K562 (cell line): ENCODE measurements at regions not wholly inside any gene's neighbourhood (a gene's known extent, or its start where the extent isn't known, plus 50 kb on each side); places are given as distances from the start of the nearest gene placed in this dataset.

Experiments used
- ATAC-seq: fragments of 200-7000 bp; cut with Tn5 transposase; 3 replicates; pipeline ENCODE4 v1.9.1; 2020; ENCODE audit warnings: moderate library complexity
- BruUV-seq: library from RNA; stranded (reverse); fragments of 400-500 nt; replicated peaks from 2 replicates; lab custom pipeline; 2021; lab: Mats Ljungman, UMichigan
- CTCF ChIA-PET: fragments of 300-600 bp; formaldehyde crosslinking; extraction: SDS; loops from one replicate; lab custom pipeline; 2021; ENCODE audit warnings: low intra/inter-chr PET ratio; lab: Yijun Ruan, JAX
- POLR2A ChIA-PET: fragments of 300-600, 350-650 bp; sonication (Branson Sonifier 250); formaldehyde crosslinking; extraction: SDS; loops from one replicate; lab custom pipeline; 2021; ENCODE audit warnings: antibody characterized with exemption, inconsistent platforms; lab: Yijun Ruan, JAX
- DNase-seq, 4 experiments: peaks; one replicate each; pipeline versions ENCODE4 v3.0.0 to v3.0.0-alpha.2; 2011 to 2018; ENCODE audit warnings: low spot score in 3 of 4, mixed read lengths in 3 of 4; ENCODE audit errors: extremely low read depth in 1 of 4
- FAIRE-seq: peaks from 2 replicates; lab custom pipeline; 2011; peaks lifted over from hg19 to GRCh38; lab: Jason Lieb, UNC
- H2AFZ ChIP-seq: 2 replicates; pipeline ENCODE4 v1.6.0; 2011; ENCODE audit warnings: low read depth, low read length, control low read depth, inconsistent platforms
- H3K27ac ChIP-seq: fragments of 200-600 bp; 3 replicates; pipeline ENCODE4 v1.8.0; 2011; ENCODE audit warnings: low read depth, mild to moderate bottlenecking, control low read depth, inconsistent platforms, low read length, moderate library complexity, mixed read lengths; ENCODE audit errors: extremely low read depth
- H3K27me3 ChIP-seq, 2 experiments: fragments of 300-600 bp in 1 of 2; 2 replicates in 1 of 2; 3 replicates in 1 of 2; pipeline versions ENCODE4 v1.6.0 to v1.8.0; 2011; ENCODE audit warnings: inconsistent platforms in 2 of 2, low read length in 2 of 2, mild to moderate bottlenecking in 1 of 2, mixed read lengths in 1 of 2, moderate library complexity in 1 of 2; ENCODE audit not compliant: control insufficient read depth in 2 of 2, insufficient read depth in 2 of 2
- H3K36me3 ChIP-seq: fragments of 300-600 bp; 3 replicates; pipeline ENCODE4 v1.8.0; 2011; ENCODE audit warnings: mild to moderate bottlenecking, low read length, inconsistent platforms; ENCODE audit not compliant: control insufficient read depth, insufficient read depth
- H3K4me1 ChIP-seq, 2 experiments: fragments of 200-600 bp in 1 of 2; replicated peaks in 1 of 2; 2 replicates in 1 of 2; 3 replicates in 1 of 2; pipeline versions ENCODE4 v1.5.1 to v1.8.0; 2011; ENCODE audit warnings: inconsistent platforms in 2 of 2, low read length in 2 of 2, mild to moderate bottlenecking in 1 of 2, mixed read lengths in 1 of 2, moderate library complexity in 1 of 2; ENCODE audit not compliant: control insufficient read depth in 2 of 2, insufficient read depth in 2 of 2
- H3K4me2 ChIP-seq: 2 replicates; pipeline ENCODE4 v1.6.1; 2011; ENCODE audit warnings: low read length, control low read depth, inconsistent platforms, mixed read lengths; ENCODE audit not compliant: insufficient read depth
- H3K4me3 ChIP-seq: fragments of 200-600 bp; sonication (generic), shearing (Covaris generic); 2 replicates; pipeline ENCODE4 v1.5.1; 2016; ENCODE audit warnings: control low read depth, inconsistent platforms
- H3K79me2 ChIP-seq: fragments of 200-600 bp; 3 replicates; pipeline ENCODE4 v1.8.0; 2011; ENCODE audit warnings: low read length, inconsistent platforms; ENCODE audit not compliant: control insufficient read depth, insufficient read depth
- H3K9ac ChIP-seq, 2 experiments: 2 replicates each; pipeline versions ENCODE4 v1.6.0 to v1.6.1; 2011; ENCODE audit warnings: low read depth in 2 of 2, low read length in 2 of 2, control low read depth in 1 of 2, inconsistent platforms in 1 of 2, mild to moderate bottlenecking in 1 of 2, mixed read lengths in 1 of 2; ENCODE audit not compliant: insufficient read depth in 1 of 2
- H3K9me1 ChIP-seq: one replicate; pipeline ENCODE4 v1.6.0; 2011; ENCODE audit warnings: inconsistent platforms, mild to moderate bottlenecking, low read length, moderate library complexity; ENCODE audit not compliant: control insufficient read depth, insufficient read depth
- H3K9me3 ChIP-seq: replicated peaks from 2 replicates; pipeline ENCODE4 v1.5.1; 2011; ENCODE audit warnings: low read depth, low read length, inconsistent platforms; ENCODE audit not compliant: control insufficient read depth, insufficient read depth
- H4K20me1 ChIP-seq: replicated peaks from 2 replicates; pipeline ENCODE4 v1.6.1; 2011; ENCODE audit warnings: low read length, inconsistent platforms, mixed read lengths; ENCODE audit not compliant: control insufficient read depth, insufficient read depth
- FOXP4 ChIP-seq: sonication (generic); formaldehyde crosslinking; IDR thresholded peaks from 2 replicates; pipeline ENCODE4 v1.8.0; 2022; ENCODE audit warnings: mild to moderate bottlenecking, missing genetic modification reagents, borderline replicate concordance
- LARP7 ChIP-seq: fragments of 450-650 bp; IDR thresholded peaks from 2 replicates; pipeline ENCODE4 v1.6.1; 2016
- RUNX1 ChIP-seq: sonication (generic); IDR thresholded peaks from 2 replicates; pipeline ENCODE4 v1.6.1; 2016; ENCODE audit warnings: antibody characterized with exemption, low read depth
- TAF9B ChIP-seq: fragments of 450-650 bp; IDR thresholded peaks from 2 replicates; pipeline ENCODE4 v1.6.1; 2018; ENCODE audit warnings: mild to moderate bottlenecking; ENCODE audit not compliant: partially characterized antibody
- U2AF2 ChIP-seq: fragments of 200-400 bp; formaldehyde crosslinking; optimal IDR thresholded peaks from 2 replicates; pipeline ENCODE3; 2017; ENCODE audit warnings: low read depth, mild to moderate bottlenecking, low read length
- YY1 ChIP-seq, 3 experiments: IDR thresholded peaks; 2 replicates each; pipeline ENCODE4 v1.6.1; 2011; ENCODE audit warnings: low read length in 2 of 3, mild to moderate bottlenecking in 2 of 3, moderate library complexity in 2 of 3, borderline replicate concordance in 1 of 3, control low read depth in 1 of 3, low read depth in 1 of 3; ENCODE audit not compliant: insufficient read depth in 3 of 3, insufficient replicate concordance in 2 of 3, control insufficient read depth in 1 of 3, insufficient read length in 1 of 3; ENCODE audit errors: extremely low read depth in 1 of 3
- ZNF146 ChIP-seq: IDR thresholded peaks from one replicate; pipeline ENCODE4 v1.6.1; 2018; ENCODE audit warnings: missing compliant biosample characterization; ENCODE audit not compliant: unreplicated experiment
- ZNF23 ChIP-seq: fragments of 250-450 bp; sonication (Bioruptor Pico); IDR thresholded peaks from 2 replicates; pipeline ENCODE4 v1.4.0; 2020; ENCODE audit warnings: mild to moderate bottlenecking
- ZNF707 ChIP-seq: fragments of 250-450 bp; sonication (Bioruptor Pico); conservative IDR thresholded peaks from 2 replicates; pipeline ENCODE4 v1.8.0; 2022; ENCODE audit warnings: inconsistent platforms, mild to moderate bottlenecking, moderate library complexity
- ZNF830 ChIP-seq: fragments of 250-450 bp; sonication (Bioruptor Pico); IDR thresholded peaks from 2 replicates; pipeline ENCODE4 v1.5.0; 2021; ENCODE audit warnings: mild to moderate bottlenecking
- in situ Hi-C: fragments of 300-500 bp; cut with MboI; formaldehyde crosslinking; loops from 4 replicates; pipeline ENCODE4 v1.15.0; 2018; ENCODE audit warnings: inconsistent platforms, mixed read lengths
- intact Hi-C: fragments of 100-400 bp; cut with micrococcal nuclease; formaldehyde crosslinking; loops from 2 replicates; pipeline ENCODE4 v1.14.2; 2022
- TF ChIP-seq, protein P1 (sequence below): fragments of 450-650 bp; formaldehyde crosslinking; IDR thresholded peaks from 2 replicates; pipeline ENCODE4 v1.4.0; 2022; ENCODE audit warnings: missing genetic modification characterization
- TF ChIP-seq, protein P2 (sequence below): fragments of 250-450 bp; sonication (Bioruptor Pico); IDR thresholded peaks from 2 replicates; pipeline ENCODE4 v1.4.0; 2020

- no TSS peak for BruUV-seq
- no peak overlapping the region for H3K4me2 ChIP-seq
- H3K9ac ChIP-seq: no peak overlapping the region
- ChIA-PET POLR2A (no interaction called here), CTCF (no interaction called here)
- no peaks in the 10 kb centered on the region for H3K27me3 ChIP-seq
- H3K4me1 ChIP-seq: no peaks in the 10 kb centered on the region
- no peak overlapping the region for H3K27ac ChIP-seq
- ATAC-seq (no peak), FAIRE-seq (no peak), DNase-seq (no peak)
- no peaks in the 10 kb centered on the region for H3K79me2 ChIP-seq
- in situ Hi-C loops: no loop called here
- intact Hi-C loops: no loop called here
- no peak overlapping the region for H3K4me3 ChIP-seq
- no peak for TF ChIP-seq RUNX1
- TF ChIP-seq ZNF23 (CRISPR knock-in tag): no peak
- no peak for TF ChIP-seq YY1 (IDR thresholded peaks at IDR 0.05; ENCODE audit: borderline replicate concordance in 1 of 3, control insufficient read depth in 1 of 3, extremely low read depth in 1 of 3, insufficient read depth in 3 of 3, insufficient read length in 1 of 3, insufficient replicate concordance in 2 of 3, low read depth in 1 of 3, low read length in 2 of 3)
- TF ChIP-seq ZNF707 (CRISPR knock-in tag): no peak
- TF ChIP-seq LARP7: no peak
- TF ChIP-seq U2AF2: no peak
- TF ChIP-seq, protein P1, sequence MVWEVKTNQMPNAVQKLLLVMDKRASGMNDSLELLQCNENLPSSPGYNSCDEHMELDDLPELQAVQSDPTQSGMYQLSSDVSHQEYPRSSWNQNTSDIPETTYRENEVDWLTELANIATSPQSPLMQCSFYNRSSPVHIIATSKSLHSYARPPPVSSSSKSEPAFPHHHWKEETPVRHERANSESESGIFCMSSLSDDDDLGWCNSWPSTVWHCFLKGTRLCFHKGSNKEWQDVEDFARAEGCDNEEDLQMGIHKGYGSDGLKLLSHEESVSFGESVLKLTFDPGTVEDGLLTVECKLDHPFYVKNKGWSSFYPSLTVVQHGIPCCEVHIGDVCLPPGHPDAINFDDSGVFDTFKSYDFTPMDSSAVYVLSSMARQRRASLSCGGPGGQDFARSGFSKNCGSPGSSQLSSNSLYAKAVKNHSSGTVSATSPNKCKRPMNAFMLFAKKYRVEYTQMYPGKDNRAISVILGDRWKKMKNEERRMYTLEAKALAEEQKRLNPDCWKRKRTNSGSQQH (CRISPR knock-in tag): no peak
- TF ChIP-seq ZNF830 (CRISPR knock-in tag): no peak
- TF ChIP-seq ZNF146: no peak
- no peak for TF ChIP-seq FOXP4 (CRISPR knock-in tag)
- TF ChIP-seq, protein P2, sequence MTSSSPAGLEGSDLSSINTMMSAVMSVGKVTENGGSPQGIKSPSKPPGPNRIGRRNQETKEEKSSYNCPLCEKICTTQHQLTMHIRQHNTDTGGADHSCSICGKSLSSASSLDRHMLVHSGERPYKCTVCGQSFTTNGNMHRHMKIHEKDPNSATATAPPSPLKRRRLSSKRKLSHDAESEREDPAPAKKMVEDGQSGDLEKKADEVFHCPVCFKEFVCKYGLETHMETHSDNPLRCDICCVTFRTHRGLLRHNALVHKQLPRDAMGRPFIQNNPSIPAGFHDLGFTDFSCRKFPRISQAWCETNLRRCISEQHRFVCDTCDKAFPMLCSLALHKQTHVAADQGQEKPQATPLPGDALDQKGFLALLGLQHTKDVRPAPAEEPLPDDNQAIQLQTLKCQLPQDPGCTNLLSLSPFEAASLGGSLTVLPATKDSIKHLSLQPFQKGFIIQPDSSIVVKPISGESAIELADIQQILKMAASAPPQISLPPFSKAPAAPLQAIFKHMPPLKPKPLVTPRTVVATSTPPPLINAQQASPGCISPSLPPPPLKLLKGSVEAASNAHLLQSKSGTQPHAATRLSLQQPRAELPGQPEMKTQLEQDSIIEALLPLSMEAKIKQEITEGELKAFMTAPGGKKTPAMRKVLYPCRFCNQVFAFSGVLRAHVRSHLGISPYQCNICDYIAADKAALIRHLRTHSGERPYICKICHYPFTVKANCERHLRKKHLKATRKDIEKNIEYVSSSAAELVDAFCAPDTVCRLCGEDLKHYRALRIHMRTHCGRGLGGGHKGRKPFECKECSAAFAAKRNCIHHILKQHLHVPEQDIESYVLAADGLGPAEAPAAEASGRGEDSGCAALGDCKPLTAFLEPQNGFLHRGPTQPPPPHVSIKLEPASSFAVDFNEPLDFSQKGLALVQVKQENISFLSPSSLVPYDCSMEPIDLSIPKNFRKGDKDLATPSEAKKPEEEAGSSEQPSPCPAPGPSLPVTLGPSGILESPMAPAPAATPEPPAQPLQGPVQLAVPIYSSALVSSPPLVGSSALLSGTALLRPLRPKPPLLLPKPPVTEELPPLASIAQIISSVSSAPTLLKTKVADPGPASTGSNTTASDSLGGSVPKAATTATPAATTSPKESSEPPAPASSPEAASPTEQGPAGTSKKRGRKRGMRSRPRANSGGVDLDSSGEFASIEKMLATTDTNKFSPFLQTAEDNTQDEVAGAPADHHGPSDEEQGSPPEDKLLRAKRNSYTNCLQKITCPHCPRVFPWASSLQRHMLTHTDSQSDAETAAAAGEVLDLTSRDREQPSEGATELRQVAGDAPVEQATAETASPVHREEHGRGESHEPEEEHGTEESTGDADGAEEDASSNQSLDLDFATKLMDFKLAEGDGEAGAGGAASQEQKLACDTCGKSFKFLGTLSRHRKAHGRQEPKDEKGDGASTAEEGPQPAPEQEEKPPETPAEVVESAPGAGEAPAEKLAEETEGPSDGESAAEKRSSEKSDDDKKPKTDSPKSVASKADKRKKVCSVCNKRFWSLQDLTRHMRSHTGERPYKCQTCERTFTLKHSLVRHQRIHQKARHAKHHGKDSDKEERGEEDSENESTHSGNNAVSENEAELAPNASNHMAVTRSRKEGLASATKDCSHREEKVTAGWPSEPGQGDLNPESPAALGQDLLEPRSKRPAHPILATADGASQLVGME (CRISPR knock-in tag): no peak
- no peak for TF ChIP-seq TAF9B
- H3K9me1 ChIP-seq: no peaks in the 10 kb centered on the region
- no peaks in the 10 kb centered on the region for H3K36me3 ChIP-seq
- H3K9me3 ChIP-seq: no peaks in the 10 kb centered on the region
- no peaks in the 10 kb centered on the region for H4K20me1 ChIP-seq
- H2AFZ ChIP-seq: no peak overlapping the region
Measured at GRCh38 chr17:71547904-71548303, 572.9 kb upstream of the SOX9 start.
